Fibroblast of pulmonary artery (primary cell): ENCODE measurements at regions not wholly inside any gene's neighbourhood (a gene's known extent, or its start where the extent isn't known, plus 50 kb on each side); places are given as distances from the start of the nearest gene placed in this dataset.
A peak's percentile ranks its signal among the peaks of the same experiment; 100 is the strongest.

Experiments used
- DNase-seq: peaks from one replicate; pipeline ENCODE4 v3.0.0-alpha.2; 2010; ENCODE audit warnings: low read depth
- H3K4me3 ChIP-seq: replicated peaks from 2 replicates; pipeline ENCODE4 v1.5.1; 2011; ENCODE audit warnings: low read depth, mild to moderate bottlenecking, control low read depth, low read length, moderate library complexity
- CTCF ChIP-seq: IDR thresholded peaks from 2 replicates; pipeline ENCODE4 v1.5.1; 2011; ENCODE audit warnings: mild to moderate bottlenecking, control low read depth, low read length, inconsistent platforms; ENCODE audit errors: missing control alignments

- no peak overlapping the region for H3K4me3 ChIP-seq
- no peak for TF ChIP-seq CTCF
- no peak for DNase-seq
Observed at GRCh38 chr16:87228363-87228762, 88.8 kb downstream of the C16orf95 start.

GRCh38 chr16:87229230-87230188 is 87.7 kb downstream of the C16orf95 start:
- DNase-seq, result no peak
- TF ChIP-seq CTCF, result no peak
- no peak overlapping the region for H3K4me3 ChIP-seq

DNA sequence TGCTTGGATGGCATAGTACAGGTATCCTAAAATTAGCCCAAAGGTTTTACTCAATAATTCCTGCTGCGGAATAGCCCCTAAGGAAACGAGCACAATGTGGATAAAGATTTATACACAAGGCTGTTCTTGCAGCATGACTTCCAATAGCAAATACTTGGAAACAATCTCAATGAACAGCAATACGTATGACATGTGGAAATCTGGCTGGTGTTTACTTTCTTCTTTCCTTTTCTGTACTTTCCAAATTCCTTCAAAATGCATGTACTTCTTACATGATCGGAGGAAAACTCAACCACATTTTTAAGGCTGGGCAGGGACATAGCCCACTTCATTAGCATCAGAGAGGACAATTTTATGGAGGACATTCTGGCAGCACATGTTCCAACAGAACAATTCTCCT is 86.6 kb downstream of the C16orf95 start:
- no peak for DNase-seq
- TF ChIP-seq CTCF, result no peak

GRCh38 chr16:87231295-87231694 is 85.9 kb downstream of the C16orf95 start:
- no peak for DNase-seq

More for the DNA sequence above, 86.6 kb downstream of the C16orf95 start:
- H3K4me3 ChIP-seq, result no peak overlapping the region

GRCh38 chr16:87231911-87232310 is 85.3 kb downstream of the C16orf95 start:
- no peak overlapping the region for H3K4me3 ChIP-seq
- no peak for TF ChIP-seq CTCF
- DNase-seq, result no peak

More at GRCh38 chr16:87231295-87231694, 85.9 kb downstream of the C16orf95 start:
- no peak for TF ChIP-seq CTCF
- no peak overlapping the region for H3K4me3 ChIP-seq

- no peak overlapping the region for H3K4me3 ChIP-seq
- peak; percentile 57 for DNase-seq
- TF ChIP-seq CTCF, result peak; percentile 45
Observed at GRCh38 chr16:87233928-87234327, 83.3 kb downstream of the C16orf95 start.

DNA sequence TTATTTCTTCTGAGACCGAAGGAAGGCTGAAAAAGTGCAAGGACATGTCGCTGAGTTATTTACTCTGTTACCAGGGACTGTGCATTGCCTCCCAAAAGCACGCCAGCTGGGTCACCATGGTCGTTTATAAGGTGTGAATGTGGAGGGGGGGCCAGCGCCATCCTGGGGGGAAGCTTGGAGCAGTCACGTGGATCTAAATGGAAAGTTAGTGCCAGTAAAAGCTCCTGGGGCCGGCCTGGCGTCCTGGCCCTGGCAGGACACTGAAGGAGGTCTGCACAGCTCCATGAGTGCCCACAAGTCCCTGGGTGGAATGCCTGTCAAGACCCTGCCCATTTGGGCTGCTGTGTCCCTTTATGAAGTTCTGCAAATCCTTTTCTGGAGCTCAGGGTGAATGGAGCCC is 82.6 kb downstream of the C16orf95 start:
- DNase-seq, result no peak
- no peak overlapping the region for H3K4me3 ChIP-seq
- no peak for TF ChIP-seq CTCF
